B cell (primary cell): ENCODE measurements at regions not wholly inside any gene's neighbourhood (a gene's known extent, or its start where the extent isn't known, plus 50 kb on each side); places are given as distances from the start of the nearest gene placed in this dataset.

Experiments
- EZH2 ChIP-seq: IDR thresholded peaks from 2 replicates; pipeline ENCODE4 v1.6.1; 2012; ENCODE audit warnings: borderline replicate concordance, low read depth, mild to moderate bottlenecking, moderate library complexity, low read length; ENCODE audit not compliant: insufficient read depth, poor library complexity, severe bottlenecking
- TF ChIP-seq, protein P1 (sequence below): fragments of 200-600 bp; IDR thresholded peaks from one replicate; pipeline ENCODE4 v1.8.0; 2022; ENCODE audit warnings: antibody characterized with exemption, mild to moderate bottlenecking

DNA sequence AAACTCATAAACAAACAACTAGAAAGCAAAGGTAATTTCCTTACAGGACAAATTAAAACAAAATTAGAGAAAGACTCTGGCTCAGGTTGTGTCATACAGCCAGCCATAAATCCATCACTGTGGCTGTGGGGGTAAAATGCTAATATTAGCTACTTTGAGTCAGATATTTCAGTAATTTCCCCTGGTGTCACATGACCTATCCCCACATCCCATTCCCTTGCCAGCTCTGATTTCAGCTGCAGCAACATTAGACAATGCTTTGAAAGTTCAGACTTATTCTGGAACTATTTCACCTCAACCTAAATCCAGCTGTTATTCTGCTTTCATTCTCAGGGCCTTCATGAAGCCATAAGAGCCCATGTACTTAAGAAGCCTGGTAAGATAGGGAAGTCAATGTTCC, 55.3 kb downstream of the RPL10L start:
- TF ChIP-seq, protein P1, sequence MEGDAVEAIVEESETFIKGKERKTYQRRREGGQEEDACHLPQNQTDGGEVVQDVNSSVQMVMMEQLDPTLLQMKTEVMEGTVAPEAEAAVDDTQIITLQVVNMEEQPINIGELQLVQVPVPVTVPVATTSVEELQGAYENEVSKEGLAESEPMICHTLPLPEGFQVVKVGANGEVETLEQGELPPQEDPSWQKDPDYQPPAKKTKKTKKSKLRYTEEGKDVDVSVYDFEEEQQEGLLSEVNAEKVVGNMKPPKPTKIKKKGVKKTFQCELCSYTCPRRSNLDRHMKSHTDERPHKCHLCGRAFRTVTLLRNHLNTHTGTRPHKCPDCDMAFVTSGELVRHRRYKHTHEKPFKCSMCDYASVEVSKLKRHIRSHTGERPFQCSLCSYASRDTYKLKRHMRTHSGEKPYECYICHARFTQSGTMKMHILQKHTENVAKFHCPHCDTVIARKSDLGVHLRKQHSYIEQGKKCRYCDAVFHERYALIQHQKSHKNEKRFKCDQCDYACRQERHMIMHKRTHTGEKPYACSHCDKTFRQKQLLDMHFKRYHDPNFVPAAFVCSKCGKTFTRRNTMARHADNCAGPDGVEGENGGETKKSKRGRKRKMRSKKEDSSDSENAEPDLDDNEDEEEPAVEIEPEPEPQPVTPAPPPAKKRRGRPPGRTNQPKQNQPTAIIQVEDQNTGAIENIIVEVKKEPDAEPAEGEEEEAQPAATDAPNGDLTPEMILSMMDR, result no peak
- no peak for TF ChIP-seq EZH2
